ENCODE measurements at regions not wholly inside any gene's neighbourhood (a gene's known extent, or its start where the extent isn't known, plus 50 kb on each side); places are given as distances from the start of the nearest gene placed in this dataset.

DNA sequence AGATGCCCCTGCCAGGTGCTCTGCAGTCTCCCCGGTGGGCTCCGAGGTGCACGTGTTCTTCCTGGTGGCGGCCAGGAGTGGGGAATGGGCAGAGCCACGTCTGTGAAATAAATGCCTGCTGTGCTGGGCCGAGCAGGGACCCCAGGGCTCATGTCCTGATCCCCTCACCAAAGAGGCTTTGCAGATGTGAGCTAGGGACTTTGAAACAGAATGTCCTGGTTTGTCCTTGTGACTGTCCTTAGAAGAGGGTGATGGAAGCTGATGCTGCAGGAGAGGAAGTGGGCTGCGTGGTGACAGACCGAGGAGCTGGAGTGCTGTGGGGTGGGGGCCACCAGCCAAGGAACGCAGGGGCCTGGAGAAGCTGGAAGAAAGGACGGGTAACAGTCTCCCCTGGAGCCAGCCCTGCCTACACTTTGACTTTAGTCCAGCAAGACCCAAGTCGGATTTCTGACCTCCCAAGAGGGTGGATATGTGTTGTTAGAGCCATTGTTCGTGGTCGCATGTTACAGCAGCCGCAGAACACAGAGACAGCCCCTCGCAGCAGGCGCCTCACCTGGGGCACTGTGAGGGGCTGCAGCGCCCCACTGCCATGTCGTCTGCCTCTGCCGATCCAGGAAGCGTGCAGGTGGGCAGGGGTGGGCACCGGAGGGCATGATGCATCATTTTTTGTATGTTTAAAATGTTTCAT is 217.9 kb upstream of the CIBAR2 start:
- TF ChIP-seq CTCF (IDR thresholded peaks at IDR 0.05) (no peak), TAF1 (IDR thresholded peaks at IDR 0.05; ENCODE audit: borderline replicate concordance, low read depth, low read length) (no peak)
- TF ChIP-seq, protein P1, sequence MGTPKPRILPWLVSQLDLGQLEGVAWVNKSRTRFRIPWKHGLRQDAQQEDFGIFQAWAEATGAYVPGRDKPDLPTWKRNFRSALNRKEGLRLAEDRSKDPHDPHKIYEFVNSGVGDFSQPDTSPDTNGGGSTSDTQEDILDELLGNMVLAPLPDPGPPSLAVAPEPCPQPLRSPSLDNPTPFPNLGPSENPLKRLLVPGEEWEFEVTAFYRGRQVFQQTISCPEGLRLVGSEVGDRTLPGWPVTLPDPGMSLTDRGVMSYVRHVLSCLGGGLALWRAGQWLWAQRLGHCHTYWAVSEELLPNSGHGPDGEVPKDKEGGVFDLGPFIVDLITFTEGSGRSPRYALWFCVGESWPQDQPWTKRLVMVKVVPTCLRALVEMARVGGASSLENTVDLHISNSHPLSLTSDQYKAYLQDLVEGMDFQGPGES (IDR thresholded peaks at IDR 0.05; ENCODE audit: low read depth, low read length): no peak
